ENCODE measurements at regions not wholly inside any gene's neighbourhood (a gene's known extent, or its start where the extent isn't known, plus 50 kb on each side); places are given as distances from the start of the nearest gene placed in this dataset.
"Not testable (repeated sequence)": the region's sequence is repeated elsewhere in the genome, so short reads cannot be mapped to it uniquely, and the experiment has no call there.

DNA sequence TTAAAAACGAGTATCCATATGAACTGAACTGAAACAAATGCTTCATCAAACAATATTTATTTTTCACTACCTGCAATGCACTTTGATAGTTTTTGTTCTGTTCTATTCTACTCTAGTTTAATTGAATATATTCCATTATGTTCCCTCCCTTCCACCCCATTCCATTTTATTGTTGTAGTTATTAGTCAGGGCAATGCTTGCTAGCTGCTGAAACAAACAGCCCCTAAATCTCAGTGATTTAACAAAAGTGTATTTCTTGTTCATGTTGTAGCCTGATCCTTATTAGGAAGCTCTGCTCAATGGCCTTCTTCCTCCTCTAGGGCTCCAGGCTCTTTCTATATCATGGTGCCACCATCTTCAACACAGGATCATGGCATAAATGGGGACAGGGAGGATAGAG, 122.3 kb upstream of the RAI2 start:
- H3K27me3 ChIP-seq (ENCODE audit: insufficient read depth, low read length, poor library complexity, severe bottlenecking), result no peaks in the 10 kb centered on the region
- H3K79me2 ChIP-seq (ENCODE audit: insufficient read depth, low read length), result no peaks in the 10 kb centered on the region
- H3K9me3 ChIP-seq (ENCODE audit: insufficient read depth, low read depth, low read length), result no peaks in the 10 kb centered on the region
- no peak overlapping the region for H3K4me2 ChIP-seq (ENCODE audit: low read depth, low read length, poor library complexity, severe bottlenecking)
- TF ChIP-seq, protein P1, sequence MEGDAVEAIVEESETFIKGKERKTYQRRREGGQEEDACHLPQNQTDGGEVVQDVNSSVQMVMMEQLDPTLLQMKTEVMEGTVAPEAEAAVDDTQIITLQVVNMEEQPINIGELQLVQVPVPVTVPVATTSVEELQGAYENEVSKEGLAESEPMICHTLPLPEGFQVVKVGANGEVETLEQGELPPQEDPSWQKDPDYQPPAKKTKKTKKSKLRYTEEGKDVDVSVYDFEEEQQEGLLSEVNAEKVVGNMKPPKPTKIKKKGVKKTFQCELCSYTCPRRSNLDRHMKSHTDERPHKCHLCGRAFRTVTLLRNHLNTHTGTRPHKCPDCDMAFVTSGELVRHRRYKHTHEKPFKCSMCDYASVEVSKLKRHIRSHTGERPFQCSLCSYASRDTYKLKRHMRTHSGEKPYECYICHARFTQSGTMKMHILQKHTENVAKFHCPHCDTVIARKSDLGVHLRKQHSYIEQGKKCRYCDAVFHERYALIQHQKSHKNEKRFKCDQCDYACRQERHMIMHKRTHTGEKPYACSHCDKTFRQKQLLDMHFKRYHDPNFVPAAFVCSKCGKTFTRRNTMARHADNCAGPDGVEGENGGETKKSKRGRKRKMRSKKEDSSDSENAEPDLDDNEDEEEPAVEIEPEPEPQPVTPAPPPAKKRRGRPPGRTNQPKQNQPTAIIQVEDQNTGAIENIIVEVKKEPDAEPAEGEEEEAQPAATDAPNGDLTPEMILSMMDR (conservative IDR thresholded peaks at IDR 0.05; ENCODE audit: low read length), result no peak
- TF ChIP-seq EZH2phosphoT487 (IDR thresholded peaks at IDR 0.05; ENCODE audit: borderline replicate concordance), result no peak
- H3K4me3 ChIP-seq (ENCODE audit: low read length, poor library complexity, severe bottlenecking), result no peak overlapping the region
- no peaks in the 10 kb centered on the region for H3K9me2 ChIP-seq (replicated peaks; ENCODE audit: low read depth, low read length)
- no peaks in the 10 kb centered on the region for H3K4me1 ChIP-seq (ENCODE audit: insufficient read depth, low read length, poor library complexity, severe bottlenecking)
- H3K9ac ChIP-seq (ENCODE audit: low read depth, low read length, poor library complexity, severe bottlenecking), result no peak overlapping the region
- H2AFZ ChIP-seq (ENCODE audit: low read length), result no peak overlapping the region
- no peaks in the 10 kb centered on the region for H3K36me3 ChIP-seq (ENCODE audit: insufficient read depth, low read length)
- no peaks in the 10 kb centered on the region for H4K20me1 ChIP-seq (ENCODE audit: insufficient read depth, low read length, poor library complexity, severe bottlenecking)
- H3F3A ChIP-seq (ENCODE audit: low read depth), result no peaks in the 10 kb centered on the region

DNA sequence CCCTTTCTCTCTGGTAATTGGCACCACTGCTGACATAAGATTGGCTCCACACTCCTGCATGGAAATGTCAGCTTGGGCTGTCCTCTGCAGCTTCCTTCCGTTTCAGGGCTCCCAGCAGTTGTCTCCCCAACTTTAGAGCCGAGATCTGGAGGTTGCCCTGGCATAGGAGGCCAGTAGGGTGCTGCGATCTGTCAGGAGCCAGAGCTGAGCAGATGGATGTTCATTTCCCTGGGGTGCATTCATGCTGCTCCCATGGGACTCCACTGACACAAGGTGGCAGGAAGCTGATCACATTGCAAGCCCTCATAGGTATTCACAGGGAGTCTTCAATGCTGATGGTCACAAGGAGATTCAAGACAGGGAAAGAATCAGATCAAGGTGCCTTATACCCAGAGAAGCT, 116.6 kb upstream of the RAI2 start:
- no peak overlapping the region for H3K4me2 ChIP-seq (ENCODE audit: low read depth, low read length, poor library complexity, severe bottlenecking)
- H3K36me3 ChIP-seq (ENCODE audit: insufficient read depth, low read length), result no peaks in the 10 kb centered on the region
- no peaks in the 10 kb centered on the region for H4K20me1 ChIP-seq (ENCODE audit: insufficient read depth, low read length, poor library complexity, severe bottlenecking)
- no peaks in the 10 kb centered on the region for H3F3A ChIP-seq (ENCODE audit: low read depth)
- H3K9me2 ChIP-seq (replicated peaks; ENCODE audit: low read depth, low read length), result no peaks in the 10 kb centered on the region
- no peak overlapping the region for H3K9ac ChIP-seq (ENCODE audit: low read depth, low read length, poor library complexity, severe bottlenecking)
- no peak overlapping the region for H2AFZ ChIP-seq (ENCODE audit: low read length)
- H3K4me3 ChIP-seq (ENCODE audit: low read length, poor library complexity, severe bottlenecking), result no peak overlapping the region
- H3K4me1 ChIP-seq (ENCODE audit: insufficient read depth, low read length, poor library complexity, severe bottlenecking), result no peaks in the 10 kb centered on the region
- H3K79me2 ChIP-seq (ENCODE audit: insufficient read depth, low read length), result no peaks in the 10 kb centered on the region
- TF ChIP-seq, protein P1 (conservative IDR thresholded peaks at IDR 0.05; ENCODE audit: low read length), result no peak
- no peak for TF ChIP-seq EZH2phosphoT487 (IDR thresholded peaks at IDR 0.05; ENCODE audit: borderline replicate concordance)
- H3K27me3 ChIP-seq (ENCODE audit: insufficient read depth, low read length, poor library complexity, severe bottlenecking), result no peaks in the 10 kb centered on the region
- no peaks in the 10 kb centered on the region for H3K9me3 ChIP-seq (ENCODE audit: insufficient read depth, low read depth, low read length)

DNA sequence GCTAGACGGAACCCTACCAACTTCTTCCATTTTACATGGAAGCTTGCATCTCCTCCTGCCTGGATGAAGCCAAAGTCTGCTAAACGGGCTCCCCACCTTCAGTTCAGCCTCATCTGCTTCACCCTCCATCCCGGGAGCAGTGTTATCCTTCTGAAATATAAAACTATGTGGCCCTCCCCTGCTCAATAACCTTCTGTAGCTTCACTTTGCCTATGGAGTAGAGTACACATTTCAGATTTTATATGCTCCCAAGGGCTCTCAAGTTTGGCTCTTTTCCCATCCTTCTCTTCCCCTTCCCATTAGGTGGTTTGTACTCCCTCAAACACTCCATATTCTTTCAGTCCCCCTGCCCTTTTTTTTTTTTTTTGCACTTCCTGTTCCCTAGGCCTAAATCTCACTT, 115.9 kb upstream of the RAI2 start:
- no peak overlapping the region for H3K4me2 ChIP-seq (ENCODE audit: low read depth, low read length, poor library complexity, severe bottlenecking)
- no peak for TF ChIP-seq EZH2phosphoT487 (IDR thresholded peaks at IDR 0.05; ENCODE audit: borderline replicate concordance)
- TF ChIP-seq, protein P1 (conservative IDR thresholded peaks at IDR 0.05; ENCODE audit: low read length), result no peak

DNA sequence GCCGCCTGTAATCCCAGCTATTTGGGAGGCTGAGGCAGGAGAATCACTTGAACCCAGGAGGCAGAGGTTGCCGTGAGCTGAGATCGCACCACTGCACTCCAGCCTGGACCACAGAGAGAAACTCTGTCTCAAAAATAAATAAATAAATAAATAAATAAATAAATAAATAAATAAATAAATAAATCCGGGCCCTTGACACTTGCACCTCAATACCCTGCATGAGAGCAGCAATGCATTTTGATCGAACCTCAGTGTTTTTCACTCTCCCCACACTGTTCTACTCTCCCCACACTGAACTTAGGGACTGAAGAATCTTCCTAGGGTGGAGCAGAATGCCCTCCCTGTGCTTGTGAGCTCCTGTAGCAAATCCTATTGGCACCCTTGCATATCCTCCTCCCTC, 114.3 kb upstream of the RAI2 start:
- H3K9ac ChIP-seq (ENCODE audit: low read depth, low read length, poor library complexity, severe bottlenecking); H3K9me3 ChIP-seq (ENCODE audit: insufficient read depth, low read depth, low read length); H3K27me3 ChIP-seq (ENCODE audit: insufficient read depth, low read length, poor library complexity, severe bottlenecking); H2AFZ ChIP-seq (ENCODE audit: low read length); H3K79me2 ChIP-seq (ENCODE audit: insufficient read depth, low read length); H4K20me1 ChIP-seq (ENCODE audit: insufficient read depth, low read length, poor library complexity, severe bottlenecking); H3F3A ChIP-seq (ENCODE audit: low read depth); H3K4me2 ChIP-seq (ENCODE audit: low read depth, low read length, poor library complexity, severe bottlenecking); H3K4me3 ChIP-seq (ENCODE audit: low read length, poor library complexity, severe bottlenecking); H3K9me2 ChIP-seq (replicated peaks; ENCODE audit: low read depth, low read length); H3K36me3 ChIP-seq (ENCODE audit: insufficient read depth, low read length); H3K4me1 ChIP-seq (ENCODE audit: insufficient read depth, low read length, poor library complexity, severe bottlenecking): not testable (repeated sequence)

More for the DNA sequence above, 115.9 kb upstream of the RAI2 start:
- H2AFZ ChIP-seq (ENCODE audit: low read length), result no peak overlapping the region
- no peaks in the 10 kb centered on the region for H3K27me3 ChIP-seq (ENCODE audit: insufficient read depth, low read length, poor library complexity, severe bottlenecking)
- H3K9me2 ChIP-seq (replicated peaks; ENCODE audit: low read depth, low read length), result no peaks in the 10 kb centered on the region
- H3K4me1 ChIP-seq (ENCODE audit: insufficient read depth, low read length, poor library complexity, severe bottlenecking), result no peaks in the 10 kb centered on the region
- no peak overlapping the region for H3K4me3 ChIP-seq (ENCODE audit: low read length, poor library complexity, severe bottlenecking)
- H4K20me1 ChIP-seq (ENCODE audit: insufficient read depth, low read length, poor library complexity, severe bottlenecking), result no peaks in the 10 kb centered on the region
- no peaks in the 10 kb centered on the region for H3K36me3 ChIP-seq (ENCODE audit: insufficient read depth, low read length)
- H3F3A ChIP-seq (ENCODE audit: low read depth), result no peaks in the 10 kb centered on the region
- H3K79me2 ChIP-seq (ENCODE audit: insufficient read depth, low read length), result no peaks in the 10 kb centered on the region
- H3K9ac ChIP-seq (ENCODE audit: low read depth, low read length, poor library complexity, severe bottlenecking), result no peak overlapping the region
- no peaks in the 10 kb centered on the region for H3K9me3 ChIP-seq (ENCODE audit: insufficient read depth, low read depth, low read length)

Data from Loucy (cell line).